ENCODE measurements at regions not wholly inside any gene's neighbourhood (a gene's known extent, or its start where the extent isn't known, plus 50 kb on each side); places are given as distances from the start of the nearest gene placed in this dataset.

DNA sequence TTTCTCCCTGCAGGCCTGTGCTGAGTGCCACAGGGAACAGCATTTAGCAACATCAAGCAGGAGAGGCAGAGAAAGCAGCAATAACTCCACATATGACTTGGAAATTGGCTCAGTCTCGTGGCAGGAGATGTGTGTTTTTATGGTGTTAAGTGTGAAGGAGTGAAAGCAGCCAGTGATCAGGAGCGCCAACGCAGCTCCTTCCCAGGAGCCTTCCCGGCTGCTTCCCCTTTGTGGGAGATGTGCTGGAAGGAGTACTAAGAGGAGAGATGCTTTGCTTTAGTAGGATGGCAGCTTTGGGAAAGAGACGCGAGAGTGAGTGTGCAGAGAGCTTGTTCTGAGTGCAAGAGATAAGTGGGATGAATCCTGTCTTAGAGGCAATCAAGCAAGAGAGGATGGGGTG lies 54.7 kb upstream of the KIRREL3 start:
- H3K4me1 ChIP-seq (replicated peaks): no peaks in the 10 kb centered on the region
- H3K27ac ChIP-seq: no peak overlapping the region
- H3K4me3 ChIP-seq: no peak overlapping the region
- intact Hi-C loops (cut with DNase I): no loop called here
- 38% methylated on average over 6 of the region's 6 CpGs for WGBS
- no peaks in the 10 kb centered on the region for H3K36me3 ChIP-seq
- DNase-seq (ENCODE audit: low spot score): no peak
- H3K9me3 ChIP-seq: no peaks in the 10 kb centered on the region
- TF ChIP-seq, protein P1, sequence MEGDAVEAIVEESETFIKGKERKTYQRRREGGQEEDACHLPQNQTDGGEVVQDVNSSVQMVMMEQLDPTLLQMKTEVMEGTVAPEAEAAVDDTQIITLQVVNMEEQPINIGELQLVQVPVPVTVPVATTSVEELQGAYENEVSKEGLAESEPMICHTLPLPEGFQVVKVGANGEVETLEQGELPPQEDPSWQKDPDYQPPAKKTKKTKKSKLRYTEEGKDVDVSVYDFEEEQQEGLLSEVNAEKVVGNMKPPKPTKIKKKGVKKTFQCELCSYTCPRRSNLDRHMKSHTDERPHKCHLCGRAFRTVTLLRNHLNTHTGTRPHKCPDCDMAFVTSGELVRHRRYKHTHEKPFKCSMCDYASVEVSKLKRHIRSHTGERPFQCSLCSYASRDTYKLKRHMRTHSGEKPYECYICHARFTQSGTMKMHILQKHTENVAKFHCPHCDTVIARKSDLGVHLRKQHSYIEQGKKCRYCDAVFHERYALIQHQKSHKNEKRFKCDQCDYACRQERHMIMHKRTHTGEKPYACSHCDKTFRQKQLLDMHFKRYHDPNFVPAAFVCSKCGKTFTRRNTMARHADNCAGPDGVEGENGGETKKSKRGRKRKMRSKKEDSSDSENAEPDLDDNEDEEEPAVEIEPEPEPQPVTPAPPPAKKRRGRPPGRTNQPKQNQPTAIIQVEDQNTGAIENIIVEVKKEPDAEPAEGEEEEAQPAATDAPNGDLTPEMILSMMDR (IDR thresholded peaks at IDR 0.05): no peak
- no peak for TF ChIP-seq POLR2A (IDR thresholded peaks at IDR 0.05)
- no peak for TF ChIP-seq POLR2AphosphoS5 (IDR thresholded peaks at IDR 0.05)
- H3K27me3 ChIP-seq (replicated peaks; ENCODE audit: insufficient read depth): no peaks in the 10 kb centered on the region

DNA sequence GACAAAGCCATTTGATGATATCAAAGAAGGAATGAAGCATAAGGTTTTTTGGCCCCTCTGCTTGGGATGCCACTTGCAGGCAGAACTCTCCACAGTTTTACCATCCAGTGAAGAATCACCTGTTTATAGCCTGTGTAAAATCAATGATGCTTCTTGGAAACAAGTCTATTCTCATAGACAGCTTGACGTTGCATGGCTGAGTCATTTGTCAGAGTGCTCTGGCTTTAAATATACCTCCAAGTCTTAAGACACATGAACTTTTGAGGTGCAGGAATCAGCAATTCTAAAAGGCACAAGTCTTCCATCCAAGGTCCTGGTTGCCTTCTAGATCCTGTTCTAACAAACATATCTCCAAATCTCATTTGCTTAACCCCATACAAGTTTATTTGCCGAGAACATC lies 53.6 kb upstream of the KIRREL3 start:
- Histone ChIP-seq H3K36me3 (no peaks in the 10 kb centered on the region), H3K9me3 (no peaks in the 10 kb centered on the region), H3K4me3 (no peak overlapping the region), H3K27me3 (replicated peaks; ENCODE audit: insufficient read depth) (no peaks in the 10 kb centered on the region), H3K27ac (no peak overlapping the region), H3K4me1 (replicated peaks) (no peaks in the 10 kb centered on the region)
- no peak for TF ChIP-seq POLR2AphosphoS5 (IDR thresholded peaks at IDR 0.05)
- no peak for TF ChIP-seq POLR2A (IDR thresholded peaks at IDR 0.05)
- no peak for DNase-seq (ENCODE audit: low spot score)
- WGBS: 37% methylated on average over 2 of the region's 2 CpGs
- intact Hi-C loops (cut with DNase I): no loop called here

DNA sequence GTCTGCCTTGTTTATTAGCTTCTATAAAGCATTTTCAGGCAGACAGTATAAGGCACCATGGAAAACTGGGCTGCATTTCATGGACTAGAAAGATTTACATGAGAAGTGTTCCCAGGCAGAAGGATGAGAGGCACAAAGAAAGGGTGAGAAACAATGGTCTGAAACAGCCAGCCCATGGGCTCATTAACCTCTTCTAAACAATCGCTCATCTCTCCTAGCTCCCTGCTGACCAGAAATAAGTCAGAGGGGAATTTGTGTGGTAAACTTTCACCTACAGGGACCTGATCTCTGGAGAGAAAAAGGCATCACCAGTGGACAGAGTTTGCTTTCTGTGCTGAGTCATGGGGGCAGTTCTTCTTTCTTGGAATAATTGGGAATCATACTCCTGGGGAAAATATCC lies 51.8 kb upstream of the KIRREL3 start:
- DNase-seq (ENCODE audit: low spot score): no peak
- intact Hi-C loops (cut with DNase I): no loop called here
- 59% methylated on average over 1 of the region's 1 CpG for WGBS

More for the DNA sequence above, 51.8 kb upstream of the KIRREL3 start:
- Histone ChIP-seq H3K4me3 (no peak overlapping the region), H3K27me3 (replicated peaks; ENCODE audit: insufficient read depth) (no peaks in the 10 kb centered on the region), H3K9me3 (no peaks in the 10 kb centered on the region), H3K36me3 (no peaks in the 10 kb centered on the region), H3K4me1 (replicated peaks) (no peaks in the 10 kb centered on the region), H3K27ac (no peak overlapping the region)
- TF ChIP-seq, protein P1 (IDR thresholded peaks at IDR 0.05): no peak
- TF ChIP-seq POLR2A (IDR thresholded peaks at IDR 0.05): no peak
- TF ChIP-seq POLR2AphosphoS5 (IDR thresholded peaks at IDR 0.05): no peak

Small RNAs in the stretch of these regions (small RNA-seq; reads per million reads assigned to genes)
- 0 reads per million in 2 donors for gene RN7SKP279

Data from prostate gland (tissue), 2 donors.